MCF 10A (cell line): ENCODE measurements at regions not wholly inside any gene's neighbourhood (a gene's known extent, or its start where the extent isn't known, plus 50 kb on each side); places are given as distances from the start of the nearest gene placed in this dataset.

Source experiments
- BruUV-seq: library from RNA; stranded (reverse); fragments of 400-500 nt; replicated peaks from 2 replicates; lab custom pipeline; 2021; lab: Mats Ljungman, UMichigan
- CTCF ChIA-PET: fragments of 300-600 bp; sonication (Branson Sonifier 250); formaldehyde crosslinking; extraction: SDS; loops from one replicate; lab custom pipeline; 2021; ENCODE audit warnings: antibody characterized with exemption, inconsistent platforms; lab: Yijun Ruan, JAX
- POLR2A ChIA-PET: fragments of 300-600, 350-650 bp; sonication (Branson Sonifier 250); formaldehyde crosslinking; extraction: SDS; loops from one replicate; lab custom pipeline; 2020; ENCODE audit warnings: antibody characterized with exemption, inconsistent platforms; lab: Yijun Ruan, JAX
- DNase-seq: peaks from one replicate; pipeline ENCODE4 v3.0.0-alpha.2; 2018; ENCODE audit not compliant: unreplicated experiment
- H3K27ac Mint-ChIP-seq: one replicate; pipeline ENCODE4 v1.8.0; 2022; ENCODE audit warnings: mild to moderate bottlenecking, low read depth, mixed read lengths; ENCODE audit not compliant: unreplicated experiment
- H3K27me3 Mint-ChIP-seq: one replicate; pipeline ENCODE4 v1.8.0; 2022; ENCODE audit warnings: mixed read lengths; ENCODE audit not compliant: insufficient read depth, unreplicated experiment
- H3K36me3 Mint-ChIP-seq: one replicate; pipeline ENCODE4 v1.8.0; 2022; ENCODE audit warnings: mild to moderate bottlenecking, moderate library complexity, mixed read lengths; ENCODE audit not compliant: insufficient read depth, unreplicated experiment
- H3K4me1 Mint-ChIP-seq: one replicate; pipeline ENCODE4 v1.8.0; 2022; ENCODE audit warnings: mixed read lengths; ENCODE audit not compliant: insufficient read depth, unreplicated experiment
- H3K4me3 Mint-ChIP-seq: one replicate; pipeline ENCODE4 v1.8.0; 2022; ENCODE audit warnings: mild to moderate bottlenecking, moderate library complexity, mixed read lengths; ENCODE audit not compliant: unreplicated experiment
- H3K9me3 Mint-ChIP-seq: one replicate; pipeline ENCODE4 v1.8.0; 2022; ENCODE audit warnings: mixed read lengths; ENCODE audit not compliant: unreplicated experiment
- CTCF ChIP-seq: fragments of 200-600 bp; IDR thresholded peaks from one replicate; pipeline ENCODE4 v1.8.0; 2022; ENCODE audit warnings: antibody characterized with exemption, mild to moderate bottlenecking; ENCODE audit not compliant: unreplicated experiment
- intact Hi-C: fragments of 100-400 bp; cut with micrococcal nuclease; formaldehyde crosslinking; loops from 2 replicates; pipeline ENCODE4 v1.14.1; 2022

- Mint-ChIP-seq H3K4me1 (peaks cover 22% of the 10 kb centered on the region), H3K27ac (no peak overlapping the region), H3K36me3 (no peaks in the 10 kb centered on the region), H3K9me3 (no peaks in the 10 kb centered on the region), H3K27me3 (no peaks in the 10 kb centered on the region), H3K4me3 (no peak overlapping the region)
- no TSS peak for BruUV-seq
- no peak for DNase-seq
- intact Hi-C loops = no loop called here
- POLR2A ChIA-PET = no interaction called here
- TF ChIP-seq CTCF = no peak
- CTCF ChIA-PET = no interaction called here
These were observed 50.5 kb upstream of the BMP6 start for GRCh38 chr6:7675353-7675945.
